DMS 273 (cell line): ENCODE measurements at regions not wholly inside any gene's neighbourhood (a gene's known extent, or its start where the extent isn't known, plus 50 kb on each side); places are given as distances from the start of the nearest gene placed in this dataset.
"Not testable (repeated sequence)": the region's sequence is repeated elsewhere in the genome, so short reads cannot be mapped to it uniquely, and the experiment has no call there.

Experiments used
- DNase-seq: peaks from one replicate; lab custom pipeline; 2025; ENCODE audit not compliant: unreplicated experiment; lab: John Stamatoyannopoulos, UW

DNA sequence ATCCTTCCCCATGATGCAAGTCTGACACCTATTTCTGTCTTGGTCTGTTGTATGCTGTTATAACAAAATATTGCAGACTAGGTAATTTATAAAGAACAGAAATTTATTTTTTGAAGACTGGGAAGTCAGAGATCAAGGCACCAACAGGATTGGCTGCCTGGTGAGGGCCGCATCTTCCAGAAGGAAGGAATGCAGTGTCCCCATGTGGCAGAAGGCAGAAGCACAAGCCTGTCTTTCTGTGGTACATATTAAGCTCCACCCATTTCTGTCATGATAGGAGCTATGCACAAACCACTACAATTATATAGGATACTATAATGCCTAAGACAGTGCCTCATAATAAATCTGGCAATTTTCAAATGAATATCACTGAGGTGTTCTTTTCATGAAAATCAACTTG, 502.3 kb upstream of the DIAPH2 start:
- DNase-seq, result peak; percentile 79

DNA sequence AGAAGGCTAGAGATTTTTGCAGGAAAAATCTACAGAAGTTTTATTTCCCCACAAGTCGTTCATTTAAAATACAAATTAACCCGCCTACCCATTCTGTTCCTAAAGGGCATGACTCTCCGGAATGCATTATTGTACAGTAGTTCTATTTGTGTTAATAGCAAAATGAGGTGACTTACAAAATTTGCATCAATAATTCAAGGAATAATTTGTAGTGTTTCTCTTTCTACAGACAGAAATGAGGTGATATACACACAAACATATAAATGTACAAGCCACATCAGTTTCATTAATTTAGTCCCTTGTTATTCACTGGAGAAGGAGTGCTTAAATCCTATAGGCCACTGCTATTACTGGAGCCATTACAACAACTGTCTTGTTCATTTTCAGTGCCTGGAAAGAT, 501.3 kb upstream of the DIAPH2 start:
- DNase-seq, result no peak

DNA sequence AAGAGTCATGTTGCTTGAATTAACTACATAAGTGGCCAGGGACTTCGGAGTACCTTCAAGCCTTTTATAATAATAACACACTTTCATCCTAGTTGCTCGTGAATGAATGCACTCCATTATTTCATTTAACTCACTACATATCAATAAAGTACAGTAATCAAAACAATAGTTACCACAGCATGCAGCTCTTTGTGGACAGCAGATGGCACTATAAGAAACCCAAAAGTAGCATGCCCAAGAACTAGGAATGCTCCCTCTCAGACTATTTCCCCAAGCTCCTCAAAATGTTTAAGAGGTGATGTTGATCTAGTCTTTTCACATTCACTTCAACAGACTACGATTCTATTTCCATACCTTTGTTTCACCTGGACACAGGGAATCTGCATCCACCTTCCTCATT, 500.8 kb upstream of the DIAPH2 start:
- peak; percentile 47 for DNase-seq

DNA sequence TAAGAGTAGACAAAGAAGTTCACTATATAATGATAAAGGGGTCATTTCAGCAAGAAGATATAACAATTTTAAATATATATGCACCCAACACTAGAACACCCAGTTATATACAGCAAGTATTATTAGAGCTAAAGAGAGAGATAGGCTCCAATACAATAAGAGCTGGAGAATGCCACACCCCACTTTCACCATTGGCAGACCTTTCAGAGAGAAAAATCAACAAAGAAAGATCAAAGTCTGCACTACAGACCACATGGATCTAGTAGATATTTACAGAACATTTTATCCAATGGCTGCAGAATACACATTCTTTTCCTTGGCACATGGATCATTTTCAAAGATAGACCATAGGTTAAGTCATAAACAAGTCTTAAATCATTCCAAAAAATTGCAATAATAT, 479.7 kb upstream of the DIAPH2 start:
- no peak for DNase-seq

DNA sequence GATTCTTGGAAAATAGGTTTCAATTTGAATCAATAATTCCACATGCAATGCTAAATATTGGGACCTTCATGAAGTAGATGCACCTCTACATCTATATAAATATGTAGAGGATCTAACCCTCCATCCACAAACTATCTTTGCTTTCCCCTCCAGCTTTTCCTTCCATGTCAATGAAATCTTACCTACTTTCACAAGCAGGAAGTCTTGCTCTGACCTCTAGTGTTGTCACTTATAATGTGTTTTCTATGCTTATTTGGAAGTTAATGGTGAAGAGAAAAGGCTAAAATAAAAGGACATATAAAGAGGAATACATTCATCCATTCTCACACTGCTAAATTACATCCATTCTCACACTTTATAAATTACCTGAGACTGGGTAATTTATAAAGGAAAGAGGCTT, 472.7 kb upstream of the DIAPH2 start:
- DNase-seq, result peak; percentile 15

DNA sequence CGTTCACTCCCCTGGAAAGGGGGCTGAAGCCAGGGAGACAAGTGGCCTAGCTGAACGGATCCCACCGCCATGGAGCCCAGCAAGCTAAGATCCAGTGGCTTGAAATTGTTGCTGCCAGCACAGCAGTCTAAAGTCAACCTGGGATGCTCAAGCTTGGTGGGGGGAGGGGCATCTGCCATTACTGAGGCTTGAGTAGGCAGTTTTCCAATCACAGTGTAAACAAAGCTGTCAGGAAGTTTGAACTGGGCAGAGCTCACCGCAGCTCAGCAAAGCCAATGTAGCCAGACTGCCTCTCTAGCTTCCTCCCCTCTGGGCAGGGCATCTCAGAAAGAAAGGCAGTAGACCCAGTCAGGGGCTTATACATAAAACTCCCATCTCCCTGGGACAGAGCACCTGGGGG, 470.0 kb upstream of the DIAPH2 start:
- not testable (repeated sequence) for DNase-seq

DNA sequence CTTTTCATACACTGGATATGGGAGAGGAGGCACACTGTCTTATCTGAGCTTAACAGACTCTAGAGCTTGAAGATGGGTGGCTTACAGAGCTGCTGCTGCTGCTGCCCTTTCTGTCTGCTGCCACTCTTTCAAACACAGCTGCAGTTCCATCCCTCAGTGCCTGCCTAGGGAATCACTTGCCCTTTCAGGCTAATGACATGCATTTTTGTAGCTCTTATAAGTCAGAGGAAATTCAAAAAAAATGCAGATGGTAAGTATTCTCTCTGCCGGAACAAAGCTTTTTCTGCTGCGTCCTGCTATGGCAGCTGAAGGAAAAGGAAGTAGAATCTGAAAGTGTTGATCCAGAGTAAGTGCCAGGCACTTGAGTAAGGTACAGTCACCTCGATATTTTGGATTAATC, 460.4 kb upstream of the DIAPH2 start:
- no peak for DNase-seq

DNA sequence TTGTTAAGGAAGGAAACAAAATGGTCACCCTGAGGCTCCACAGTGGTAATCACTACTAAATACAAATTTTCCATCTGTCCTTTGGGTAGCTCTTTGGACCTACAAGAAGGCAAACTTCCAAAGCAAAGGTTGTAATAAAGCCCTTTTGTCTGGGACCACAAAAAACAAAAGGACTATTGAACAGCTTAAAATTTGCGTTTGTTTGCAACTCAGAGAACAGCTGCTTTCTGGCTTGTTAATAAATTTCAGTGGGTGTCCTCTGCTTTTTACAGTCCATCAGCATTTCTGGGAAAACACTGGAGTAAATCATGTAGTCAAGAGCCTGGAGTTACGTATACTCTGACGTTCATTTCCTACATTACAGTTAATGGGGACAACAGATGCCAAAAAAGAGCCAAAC, 439.7 kb upstream of the DIAPH2 start:
- no peak for DNase-seq

DNA sequence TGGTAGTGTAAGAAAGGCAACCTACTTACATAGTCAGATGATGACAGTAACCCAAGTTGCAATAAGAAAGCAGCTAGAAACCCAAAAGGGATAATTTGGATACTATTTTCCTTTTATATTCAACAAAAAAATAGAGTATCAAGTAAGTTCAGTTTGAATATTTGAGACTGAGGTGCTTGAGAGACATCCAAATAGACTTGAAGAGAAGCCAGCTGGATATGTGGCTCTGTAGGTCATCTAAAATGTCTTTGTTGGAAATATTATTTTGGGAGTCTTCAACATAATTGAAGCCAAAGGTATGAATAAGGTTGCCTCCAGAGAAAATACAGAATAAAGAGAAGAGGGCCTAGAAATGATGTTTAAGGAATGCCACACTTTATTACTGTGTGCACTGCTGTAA, 438.2 kb upstream of the DIAPH2 start:
- DNase-seq, result no peak
